Cardiac fibroblast (primary cell): ENCODE measurements at regions not wholly inside any gene's neighbourhood (a gene's known extent, or its start where the extent isn't known, plus 50 kb on each side); places are given as distances from the start of the nearest gene placed in this dataset.
"Not testable (repeated sequence)": the region's sequence is repeated elsewhere in the genome, so short reads cannot be mapped to it uniquely, and the experiment has no call there.

Source experiments
- DNase-seq, 2 donors: peaks; one replicate each; pipeline versions ENCODE4 v3.0.0 to v3.0.0-alpha.2; 2010; ENCODE audit warnings: low read depth in 2 of 2
- H3K4me3 ChIP-seq, 2 donors: replicated peaks in 1 of 2; 1 replicate in 1 of 2; 2 replicates in 1 of 2; pipeline ENCODE4 v1.5.1; 2011; ENCODE audit warnings: low read depth in 2 of 2, low read length in 2 of 2, mild to moderate bottlenecking in 2 of 2, moderate library complexity in 1 of 2
- CTCF ChIP-seq: IDR thresholded peaks from one replicate; pipeline ENCODE4 v1.5.1; 2011; ENCODE audit warnings: low read depth, mild to moderate bottlenecking, low read length, inconsistent platforms

DNA sequence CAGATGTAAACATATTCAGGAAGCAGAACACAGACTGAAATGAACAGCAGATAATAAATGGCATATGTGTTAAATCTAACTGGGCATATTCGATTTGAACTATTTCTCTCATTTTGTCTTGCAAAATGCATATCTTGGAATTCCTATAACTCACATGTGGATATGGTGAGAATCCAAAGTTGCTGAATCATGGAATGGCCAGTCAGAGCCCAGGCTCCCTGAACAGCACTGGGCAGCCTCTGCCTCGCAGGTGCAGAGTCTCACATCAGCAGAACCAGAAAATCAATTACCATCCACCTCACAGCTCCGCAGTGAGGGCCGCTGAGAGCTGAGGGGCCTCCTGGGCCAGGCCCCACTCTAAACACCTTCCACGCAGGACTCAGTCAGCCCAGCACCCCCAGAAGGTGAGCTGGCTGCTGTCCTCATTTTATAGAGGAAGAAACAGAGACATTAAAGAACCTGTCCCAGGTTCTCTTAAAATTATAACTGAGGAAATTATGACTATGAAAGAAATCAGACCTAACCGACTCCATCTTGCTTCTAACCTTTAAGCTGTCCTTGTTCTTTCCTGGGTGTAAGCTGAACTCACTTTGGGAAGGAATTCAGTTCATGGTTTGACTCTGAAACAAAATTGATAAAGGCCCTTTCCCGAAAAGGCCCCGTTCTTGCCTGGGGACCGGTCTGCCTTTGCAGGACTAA lies 269.1 kb upstream of the SFSWAP start:
- H3K4me3 ChIP-seq, result no peak overlapping the region
- TF ChIP-seq CTCF, result no peak
- DNase-seq, result no peak

- TF ChIP-seq CTCF, result no peak
- no peak overlapping the region for H3K4me3 ChIP-seq
- DNase-seq, result no peak
These were observed 268.5 kb upstream of the SFSWAP start for GRCh38 chr12:131442337-131442918.

DNA sequence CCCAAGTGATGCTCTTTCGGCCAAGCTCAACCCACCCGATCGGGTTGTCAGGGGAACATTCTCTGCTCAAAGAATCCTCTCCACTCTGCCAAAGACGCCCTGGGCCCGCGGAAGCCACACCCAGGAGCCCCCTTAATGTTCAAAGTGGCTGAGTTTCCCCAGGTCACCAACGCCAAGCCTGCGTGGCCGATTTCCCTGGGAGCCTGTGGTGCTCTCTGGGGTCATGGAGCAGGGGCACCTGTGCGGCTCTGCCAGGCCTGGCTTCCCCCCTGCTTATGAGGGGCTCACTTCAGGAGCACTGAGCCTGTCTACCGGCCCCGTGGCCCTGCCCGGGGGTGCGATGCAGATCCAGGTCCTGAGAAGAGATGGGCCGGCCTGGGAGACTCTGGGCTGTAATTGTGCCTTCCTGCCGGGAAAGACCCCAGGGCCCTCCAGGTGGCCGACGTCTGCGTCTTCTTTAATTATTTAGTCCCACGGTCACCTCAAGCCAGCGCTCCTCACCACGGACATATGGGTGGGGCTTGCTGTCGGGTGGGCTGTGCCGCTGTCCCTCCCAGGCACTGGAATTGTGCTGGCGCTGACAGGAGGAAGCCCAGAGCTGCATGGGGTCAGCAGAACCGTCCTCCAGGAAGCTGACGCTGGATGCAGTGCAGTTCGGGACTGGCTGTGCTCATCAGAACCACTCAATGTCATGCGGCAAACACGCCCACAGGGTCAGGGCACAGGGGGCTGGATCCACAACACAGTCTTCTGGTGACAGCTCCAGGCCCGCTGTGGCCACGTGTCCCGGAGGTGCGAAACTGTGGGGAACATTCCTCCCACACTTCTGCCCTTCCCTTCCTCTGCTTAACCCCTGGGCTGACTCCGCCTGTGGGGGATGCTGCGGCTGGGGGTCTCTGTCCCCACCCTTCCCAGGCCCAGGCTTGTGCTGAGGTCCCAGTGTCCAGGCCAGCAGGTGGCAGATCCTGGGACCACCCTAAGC lies 267.6 kb upstream of the SFSWAP start:
- TF ChIP-seq CTCF, result no peak
- no peak for DNase-seq
- no peak overlapping the region for H3K4me3 ChIP-seq

DNA sequence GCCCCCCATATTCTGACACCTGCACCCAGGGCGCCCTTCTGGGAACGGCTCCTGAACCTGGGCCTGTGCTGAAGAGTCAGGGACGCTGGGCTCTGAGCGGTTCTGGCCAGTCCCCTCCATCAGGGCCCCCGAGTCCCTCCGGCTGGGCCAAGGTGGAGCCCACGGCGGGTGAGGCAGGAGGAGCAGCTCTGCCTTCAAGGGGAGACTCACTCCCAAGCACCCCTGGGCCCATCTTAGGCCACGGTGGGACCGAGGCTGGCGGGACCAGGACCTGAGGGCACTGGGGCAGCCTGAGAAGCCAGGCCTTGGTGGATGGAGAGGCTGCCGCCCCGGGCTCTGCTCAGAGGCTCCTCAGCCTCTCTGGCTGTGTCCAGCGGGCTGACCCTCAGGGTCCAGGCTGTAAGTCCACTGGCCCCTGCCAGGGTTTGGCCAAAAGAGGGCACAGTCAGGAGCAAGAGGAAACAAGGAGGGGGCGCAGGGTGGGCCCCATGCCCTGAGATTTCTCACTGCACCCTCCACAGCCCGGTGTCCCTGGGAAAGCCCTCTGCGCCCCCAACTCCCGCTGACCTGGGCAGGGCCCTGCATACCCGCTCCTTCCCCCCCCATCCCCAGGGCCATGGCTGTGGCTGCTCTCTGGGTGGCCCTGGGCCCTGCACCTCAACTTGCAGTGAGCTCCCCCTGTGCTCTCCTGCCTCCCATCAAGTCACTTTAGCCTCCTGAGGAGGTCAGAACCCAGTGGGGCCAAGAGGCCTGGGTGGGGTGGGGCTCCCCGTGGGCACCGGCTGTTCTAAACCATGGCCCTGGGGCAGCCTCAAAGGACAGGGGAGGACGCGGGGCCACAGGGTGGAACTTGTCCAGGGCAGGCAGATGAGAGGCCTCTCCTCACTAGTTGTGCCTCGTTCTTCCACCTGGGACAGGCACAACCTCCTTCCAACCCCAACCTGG lies 266.4 kb upstream of the SFSWAP start:
- TF ChIP-seq CTCF, result no peak
- DNase-seq, result no peak
- no peak overlapping the region for H3K4me3 ChIP-seq

DNA sequence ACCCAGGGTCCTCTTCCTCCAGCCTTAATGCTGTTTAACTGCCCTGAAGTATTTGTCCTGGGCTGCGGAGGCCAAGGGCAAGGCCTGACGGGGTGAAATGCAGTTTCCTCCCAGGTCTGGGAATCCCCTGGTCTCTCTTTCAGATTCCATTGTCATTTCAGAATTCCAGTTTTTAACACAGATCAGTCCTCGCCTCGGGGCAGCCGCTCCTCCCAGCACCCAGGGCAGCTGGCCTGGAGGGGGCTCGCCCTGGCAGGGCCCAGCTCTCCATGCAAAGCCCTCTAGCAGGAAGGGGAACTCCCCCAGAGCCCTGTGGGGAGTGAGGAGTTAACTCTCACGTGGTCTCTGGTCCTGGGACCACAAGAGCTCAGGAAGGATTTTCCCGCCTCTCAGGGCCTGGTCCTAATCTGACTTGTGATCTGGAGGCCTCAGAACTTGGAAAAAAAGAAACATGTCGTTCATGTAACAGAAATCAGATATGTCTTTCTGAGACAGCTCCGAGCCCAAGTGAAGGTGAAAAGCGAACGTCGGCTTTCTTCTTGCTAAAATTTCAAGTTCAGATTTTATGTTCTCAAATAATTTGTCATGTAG lies 265.6 kb upstream of the SFSWAP start:
- TF ChIP-seq CTCF, result no peak
- DNase-seq, result no peak

GRCh38 chr12:131445795-131446194 lies 265.1 kb upstream of the SFSWAP start:
- TF ChIP-seq CTCF, result no peak
- no peak overlapping the region for H3K4me3 ChIP-seq
- no peak for DNase-seq

More for the DNA sequence above, 265.6 kb upstream of the SFSWAP start:
- no peak overlapping the region for H3K4me3 ChIP-seq

GRCh38 chr12:131447636-131448035 lies 263.3 kb upstream of the SFSWAP start:
- H3K4me3 ChIP-seq, DNase-seq: not testable (repeated sequence)
